H9 (cell line): ENCODE measurements at regions not wholly inside any gene's neighbourhood (a gene's known extent, or its start where the extent isn't known, plus 50 kb on each side); places are given as distances from the start of the nearest gene placed in this dataset.

ENCODE experiments used
- DNase-seq: peaks from one replicate; pipeline ENCODE4 v3.0.0-alpha.2; 2017
- H2AFZ ChIP-seq: one replicate; pipeline ENCODE4 v1.6.1; 2013; ENCODE audit warnings: mild to moderate bottlenecking, low read length, control low read depth, moderate library complexity
- H2AK5ac ChIP-seq: 2 replicates; pipeline ENCODE4 v1.6.1; 2013; ENCODE audit warnings: low read length, control low read depth, mixed read lengths; ENCODE audit not compliant: insufficient read length
- H2BK120ac ChIP-seq: one replicate; pipeline ENCODE4 v1.6.1; 2013; ENCODE audit warnings: low read depth, mild to moderate bottlenecking, low read length, control low read depth, inconsistent platforms; ENCODE audit not compliant: poor library complexity, severe bottlenecking
- H2BK12ac ChIP-seq: 2 replicates; pipeline ENCODE4 v1.6.1; 2013; ENCODE audit warnings: low read length, control low read depth, mixed read lengths, low read depth; ENCODE audit not compliant: insufficient read length
- H2BK15ac ChIP-seq: 2 replicates; pipeline ENCODE4 v1.6.1; 2013; ENCODE audit warnings: low read depth, low read length, control low read depth
- H2BK20ac ChIP-seq: one replicate; pipeline ENCODE4 v1.6.1; 2013; ENCODE audit warnings: low read depth, mild to moderate bottlenecking, low read length, control low read depth, inconsistent platforms; ENCODE audit not compliant: poor library complexity, severe bottlenecking
- H2BK5ac ChIP-seq: 2 replicates; pipeline ENCODE4 v1.6.1; 2013; ENCODE audit warnings: low read length, control low read depth, mixed read lengths; ENCODE audit not compliant: insufficient read length
- H3K14ac ChIP-seq: 2 replicates; pipeline ENCODE4 v1.6.1; 2013; ENCODE audit warnings: low read length, control low read depth; ENCODE audit not compliant: insufficient read depth
- H3K18ac ChIP-seq: 2 replicates; pipeline ENCODE4 v1.6.1; 2013; ENCODE audit warnings: low read depth, mild to moderate bottlenecking, mixed read lengths, low read length, control low read depth; ENCODE audit not compliant: insufficient read length
- H3K23ac ChIP-seq: 2 replicates; pipeline ENCODE4 v1.6.1; 2013; ENCODE audit warnings: low read length, control low read depth, mixed read lengths, low read depth; ENCODE audit not compliant: insufficient read length
- H3K23me2 ChIP-seq: 2 replicates; pipeline ENCODE4 v1.6.1; 2013; ENCODE audit warnings: low read depth, mild to moderate bottlenecking, mixed read lengths, low read length, control low read depth; ENCODE audit not compliant: insufficient read length, poor library complexity, severe bottlenecking
- H3K27ac ChIP-seq: 2 replicates; pipeline ENCODE4 v1.5.1; 2013; ENCODE audit warnings: low read length, control low read depth, mixed read lengths, low read depth; ENCODE audit not compliant: insufficient read length
- H3K27me3 ChIP-seq: 2 replicates; pipeline ENCODE4 v1.6.1; 2013; ENCODE audit warnings: low read length, control low read depth, inconsistent platforms; ENCODE audit not compliant: insufficient read depth
- H3K4ac ChIP-seq: 2 replicates; pipeline ENCODE4 v1.6.1; 2013; ENCODE audit warnings: low read depth, mild to moderate bottlenecking, control low read depth, inconsistent platforms, low read length, moderate library complexity
- H3K4me1 ChIP-seq: 2 replicates; pipeline ENCODE4 v1.6.1; 2013; ENCODE audit warnings: low read length, control low read depth, inconsistent platforms; ENCODE audit not compliant: insufficient read depth
- H3K4me2 ChIP-seq: 2 replicates; pipeline ENCODE4 v1.6.1; 2013; ENCODE audit warnings: low read length, control low read depth, mixed read lengths; ENCODE audit not compliant: insufficient read length, insufficient read depth
- H3K56ac ChIP-seq: 2 replicates; pipeline ENCODE4 v1.6.1; 2013; ENCODE audit warnings: low read depth, mild to moderate bottlenecking, mixed read lengths, low read length, control low read depth; ENCODE audit not compliant: insufficient read length
- H3K79me1 ChIP-seq: 2 replicates; pipeline ENCODE4 v1.6.1; 2013; ENCODE audit warnings: low read depth, mild to moderate bottlenecking, moderate library complexity, low read length, control low read depth, inconsistent platforms; ENCODE audit not compliant: insufficient read depth, poor library complexity, severe bottlenecking
- H3K79me2 ChIP-seq: 2 replicates; pipeline ENCODE4 v1.6.1; 2013; ENCODE audit warnings: low read length, control low read depth, inconsistent platforms; ENCODE audit not compliant: insufficient read depth
- H3K9ac ChIP-seq: 2 replicates; pipeline ENCODE4 v1.6.1; 2013; ENCODE audit warnings: low read length, control low read depth, mixed read lengths; ENCODE audit not compliant: insufficient read length; ENCODE audit errors: extremely low read depth
- H3K9me3 ChIP-seq: one replicate; pipeline ENCODE4 v1.6.1; 2013; ENCODE audit warnings: low read depth, low read length, inconsistent platforms; ENCODE audit not compliant: control insufficient read depth
- H3T11ph ChIP-seq: one replicate; pipeline ENCODE4 v1.6.1; 2013; ENCODE audit warnings: mild to moderate bottlenecking, low read length, control low read depth, inconsistent platforms
- H4K20me1 ChIP-seq: one replicate; pipeline ENCODE4 v1.6.1; 2013; ENCODE audit not compliant: control insufficient read depth, insufficient read length, insufficient read depth
- H4K5ac ChIP-seq: 2 replicates; pipeline ENCODE4 v1.6.1; 2013; ENCODE audit warnings: low read depth, mild to moderate bottlenecking, mixed read lengths, low read length, control low read depth; ENCODE audit not compliant: insufficient read length
- H4K8ac ChIP-seq: replicated peaks from 2 replicates; pipeline ENCODE4 v1.6.1; 2013; ENCODE audit warnings: low read length, control low read depth, mixed read lengths, low read depth; ENCODE audit not compliant: insufficient read length
- H4K91ac ChIP-seq: 2 replicates; pipeline ENCODE4 v1.6.1; 2013; ENCODE audit warnings: low read depth, mild to moderate bottlenecking, moderate library complexity, mixed read lengths, low read length, control low read depth; ENCODE audit not compliant: insufficient read length
- H3K27ac Mint-ChIP-seq, 3 experiments: 2 replicates in 2 of 3; 3 replicates in 1 of 3; pipeline ENCODE4 v1.8.0; 2020 to 2021; ENCODE audit warnings: mixed read lengths in 3 of 3, mild to moderate bottlenecking in 1 of 3, moderate library complexity in 1 of 3
- H3K27me3 Mint-ChIP-seq: 2 replicates; pipeline ENCODE4 v1.8.0; 2021; ENCODE audit warnings: low read depth, mild to moderate bottlenecking, moderate library complexity, mixed read lengths
- H3K36me3 Mint-ChIP-seq, 3 experiments: 2 replicates in 2 of 3; 3 replicates in 1 of 3; pipeline ENCODE4 v1.8.0; 2020 to 2021; ENCODE audit warnings: low read depth in 3 of 3, mixed read lengths in 3 of 3; ENCODE audit not compliant: insufficient read depth in 1 of 3
- H3K4me1 Mint-ChIP-seq, 2 experiments: 2 replicates each; pipeline ENCODE4 v1.8.0; 2020; ENCODE audit warnings: mixed read lengths in 2 of 2
- H3K4me3 Mint-ChIP-seq, 2 experiments: 2 replicates in 1 of 2; 3 replicates in 1 of 2; pipeline ENCODE4 v1.8.0; 2020 to 2021; ENCODE audit warnings: mild to moderate bottlenecking in 2 of 2, mixed read lengths in 2 of 2, moderate library complexity in 1 of 2
- H3K9me3 Mint-ChIP-seq, 2 experiments: 2 replicates in 1 of 2; 3 replicates in 1 of 2; pipeline ENCODE4 v1.8.0; 2020; ENCODE audit warnings: mild to moderate bottlenecking in 2 of 2, mixed read lengths in 2 of 2, moderate library complexity in 1 of 2
- WGBS: extraction: QIAGEN DNeasy Blood & Tissue Kit; methylation state at CpG from one replicate; pipeline ENCODE4 v1.1.7; 2013; ENCODE audit warnings: missing lambda C conversion rate, low lambda C conversion rate, mixed read lengths; ENCODE audit not compliant: insufficient read length; ENCODE audit errors: extremely low coverage; 5-methylcytosine and 5-hydroxymethylcytosine counted together
- TF ChIP-seq, protein P1 (sequence below): fragments of 200-600 bp; sonication (generic); conservative IDR thresholded peaks from 3 replicates; pipeline ENCODE4 v1.8.0; 2021; ENCODE audit warnings: antibody characterized with exemption, mild to moderate bottlenecking

GRCh38 chr3:13211605-13212210 is 138.5 kb upstream of the IQSEC1 start:
- H3K79me1 ChIP-seq: no peaks in the 10 kb centered on the region
- H3K4me3 Mint-ChIP-seq: no peak overlapping the region

More at GRCh38 chr3:13211605-13212210, 138.5 kb upstream of the IQSEC1 start:
- Mint-ChIP-seq H3K36me3 (no peaks in the 10 kb centered on the region), H3K9me3 (no peaks in the 10 kb centered on the region), H3K4me1 (peaks cover 4 to 7% of the 10 kb centered on the region in 2 experiments; a peak in 2 of 4 replicates), H3K27ac (no peak overlapping the region), H3K27me3 (peaks cover 3% of the 10 kb centered on the region; the same call in 1 of the 2 replicates)
- H3K27ac ChIP-seq: no peak overlapping the region
- no peak overlapping the region for H3K14ac ChIP-seq
- TF ChIP-seq, protein P1, sequence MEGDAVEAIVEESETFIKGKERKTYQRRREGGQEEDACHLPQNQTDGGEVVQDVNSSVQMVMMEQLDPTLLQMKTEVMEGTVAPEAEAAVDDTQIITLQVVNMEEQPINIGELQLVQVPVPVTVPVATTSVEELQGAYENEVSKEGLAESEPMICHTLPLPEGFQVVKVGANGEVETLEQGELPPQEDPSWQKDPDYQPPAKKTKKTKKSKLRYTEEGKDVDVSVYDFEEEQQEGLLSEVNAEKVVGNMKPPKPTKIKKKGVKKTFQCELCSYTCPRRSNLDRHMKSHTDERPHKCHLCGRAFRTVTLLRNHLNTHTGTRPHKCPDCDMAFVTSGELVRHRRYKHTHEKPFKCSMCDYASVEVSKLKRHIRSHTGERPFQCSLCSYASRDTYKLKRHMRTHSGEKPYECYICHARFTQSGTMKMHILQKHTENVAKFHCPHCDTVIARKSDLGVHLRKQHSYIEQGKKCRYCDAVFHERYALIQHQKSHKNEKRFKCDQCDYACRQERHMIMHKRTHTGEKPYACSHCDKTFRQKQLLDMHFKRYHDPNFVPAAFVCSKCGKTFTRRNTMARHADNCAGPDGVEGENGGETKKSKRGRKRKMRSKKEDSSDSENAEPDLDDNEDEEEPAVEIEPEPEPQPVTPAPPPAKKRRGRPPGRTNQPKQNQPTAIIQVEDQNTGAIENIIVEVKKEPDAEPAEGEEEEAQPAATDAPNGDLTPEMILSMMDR: no peak
- no peak overlapping the region for H2BK12ac ChIP-seq
- H3K9ac ChIP-seq: no peak overlapping the region
- H2BK5ac ChIP-seq: no peak overlapping the region
- no peak overlapping the region for H2AFZ ChIP-seq
- no peaks in the 10 kb centered on the region for H4K20me1 ChIP-seq
- H3K27me3 ChIP-seq: no peaks in the 10 kb centered on the region
- no peak overlapping the region for H4K8ac ChIP-seq
- H2AK5ac ChIP-seq: no peak overlapping the region
- no peak overlapping the region for H3K4ac ChIP-seq
- H3K9me3 ChIP-seq: no peaks in the 10 kb centered on the region
- no peak overlapping the region for H2BK20ac ChIP-seq
- DNase-seq: no peak
- no CpG with 5 or more reads among the region's 16 CpGs for WGBS
- no peaks in the 10 kb centered on the region for H3K4me1 ChIP-seq
- H4K5ac ChIP-seq: no peak overlapping the region
- H2BK120ac ChIP-seq: no peak overlapping the region
- no peak overlapping the region for H3K4me2 ChIP-seq
- H3K18ac ChIP-seq: no peak overlapping the region
- H2BK15ac ChIP-seq: no peak overlapping the region
- H3K56ac ChIP-seq: no peak overlapping the region
- no peaks in the 10 kb centered on the region for H3K23me2 ChIP-seq
- no peaks in the 10 kb centered on the region for H3K79me2 ChIP-seq
- H3K23ac ChIP-seq: no peak overlapping the region
- H3T11ph ChIP-seq: no peak overlapping the region
- no peak overlapping the region for H4K91ac ChIP-seq
